ENCODE measurements at regions not wholly inside any gene's neighbourhood (a gene's known extent, or its start where the extent isn't known, plus 50 kb on each side); places are given as distances from the start of the nearest gene placed in this dataset.

- Histone ChIP-seq H3K9ac (no peak overlapping the region), H3K36me3 (replicated peaks in 1 of 2; ENCODE audit: control insufficient read depth in 1 of 2, insufficient read depth in 2 of 2, low read length in 1 of 2) (no peaks in the 10 kb centered on the region), H3K4me1 (ENCODE audit: control insufficient read depth in 1 of 2, insufficient read depth in 2 of 2, low read depth in 1 of 2, low read length in 1 of 2) (no peaks in the 10 kb centered on the region; a peak in 1 of 4 replicates), H3F3A (replicated peaks; ENCODE audit: insufficient read depth) (no peaks in the 10 kb centered on the region), H3K9me2 (no peaks in the 10 kb centered on the region), H3K9me3 (no peaks in the 10 kb centered on the region), H3K27me3 (ENCODE audit: insufficient read depth) (no peaks in the 10 kb centered on the region), H3K4me2 (no peak overlapping the region), H3K79me2 (ENCODE audit: insufficient read depth) (no peaks in the 10 kb centered on the region), H4K20me1 (ENCODE audit: insufficient read depth) (no peaks in the 10 kb centered on the region), H2AFZ (ENCODE audit: low read depth) (no peak overlapping the region), H3K27ac (ENCODE audit: low read depth in 2 of 2, low read length in 1 of 2) (no peak overlapping the region), H3K4me3 (ENCODE audit: low read depth in 2 of 2, low read length in 1 of 2) (no peak overlapping the region)
- WGBS (ENCODE audit: low lambda C conversion rate), result 54% methylated on average over 5 of the region's 5 CpGs
- TF ChIP-seq NFIC (IDR thresholded peaks at IDR 0.05; ENCODE audit: borderline replicate concordance), result no peak
- TF ChIP-seq, protein P1, sequence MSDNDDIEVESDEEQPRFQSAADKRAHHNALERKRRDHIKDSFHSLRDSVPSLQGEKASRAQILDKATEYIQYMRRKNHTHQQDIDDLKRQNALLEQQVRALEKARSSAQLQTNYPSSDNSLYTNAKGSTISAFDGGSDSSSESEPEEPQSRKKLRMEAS (IDR thresholded peaks at IDR 0.05; ENCODE audit: low read depth), result no peak
- no peak for TF ChIP-seq PBX3 (IDR thresholded peaks at IDR 0.05)
- TF ChIP-seq NRF1 (IDR thresholded peaks at IDR 0.05; ENCODE audit: low read depth, low read length), result no peak
- no peak for TF ChIP-seq JUND (IDR thresholded peaks at IDR 0.05)
- no peak for TF ChIP-seq EZH2phosphoT487 (IDR thresholded peaks at IDR 0.05; ENCODE audit: borderline replicate concordance, low read depth)
- TF ChIP-seq, protein P2, sequence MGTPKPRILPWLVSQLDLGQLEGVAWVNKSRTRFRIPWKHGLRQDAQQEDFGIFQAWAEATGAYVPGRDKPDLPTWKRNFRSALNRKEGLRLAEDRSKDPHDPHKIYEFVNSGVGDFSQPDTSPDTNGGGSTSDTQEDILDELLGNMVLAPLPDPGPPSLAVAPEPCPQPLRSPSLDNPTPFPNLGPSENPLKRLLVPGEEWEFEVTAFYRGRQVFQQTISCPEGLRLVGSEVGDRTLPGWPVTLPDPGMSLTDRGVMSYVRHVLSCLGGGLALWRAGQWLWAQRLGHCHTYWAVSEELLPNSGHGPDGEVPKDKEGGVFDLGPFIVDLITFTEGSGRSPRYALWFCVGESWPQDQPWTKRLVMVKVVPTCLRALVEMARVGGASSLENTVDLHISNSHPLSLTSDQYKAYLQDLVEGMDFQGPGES (IDR thresholded peaks at IDR 0.05; ENCODE audit: low read depth, low read length), result no peak
- TF ChIP-seq RAD21 (IDR thresholded peaks at IDR 0.05; ENCODE audit: low read length), result no peak
- TF ChIP-seq MEF2A (IDR thresholded peaks at IDR 0.05; ENCODE audit: borderline replicate concordance, low read depth), result no peak
- TF ChIP-seq ELF1 (IDR thresholded peaks at IDR 0.05), result no peak
- TF ChIP-seq TEAD4 (IDR thresholded peaks at IDR 0.05; ENCODE audit: borderline replicate concordance, insufficient read depth), result no peak
- TF ChIP-seq GABPA (IDR thresholded peaks at IDR 0.05; ENCODE audit: low read depth), result no peak
- no peak for TF ChIP-seq FOXJ3 (CRISPR knock-in tag; IDR thresholded peaks at IDR 0.05)
- no peak for TF ChIP-seq USF1 (IDR thresholded peaks at IDR 0.05; ENCODE audit: borderline replicate concordance, low read depth)
- ChIA-PET CTCF (interaction anchor here (1.2 to 1.6 kb wide), 3 partner anchors 10 to 53 kb away, joined by 3 to 4 read pairs (median 4); no protein-coding TSS in a partner anchor), POLR2A (no interaction called here)
- no peak for DNase-seq
Measured at GRCh38 chr3:181379278-181379677, 332.4 kb upstream of the SOX2 start.

- DNase-seq, result no peak
- Histone ChIP-seq H3K9ac (no peak overlapping the region), H3K79me2 (ENCODE audit: insufficient read depth) (no peaks in the 10 kb centered on the region), H3K9me2 (no peaks in the 10 kb centered on the region), H3K9me3 (no peaks in the 10 kb centered on the region), H3K4me2 (no peak overlapping the region), H3K27me3 (ENCODE audit: insufficient read depth) (no peaks in the 10 kb centered on the region), H3K27ac (ENCODE audit: low read depth in 2 of 2, low read length in 1 of 2) (no peak overlapping the region), H4K20me1 (ENCODE audit: insufficient read depth) (no peaks in the 10 kb centered on the region), H3F3A (replicated peaks; ENCODE audit: insufficient read depth) (no peaks in the 10 kb centered on the region), H2AFZ (ENCODE audit: low read depth) (no peak overlapping the region), H3K4me3 (ENCODE audit: low read depth in 2 of 2, low read length in 1 of 2) (no peak overlapping the region), H3K36me3 (replicated peaks in 1 of 2; ENCODE audit: control insufficient read depth in 1 of 2, insufficient read depth in 2 of 2, low read length in 1 of 2) (no peaks in the 10 kb centered on the region), H3K4me1 (ENCODE audit: control insufficient read depth in 1 of 2, insufficient read depth in 2 of 2, low read depth in 1 of 2, low read length in 1 of 2) (no peaks in the 10 kb centered on the region)
- no peak for TF ChIP-seq EZH2phosphoT487 (IDR thresholded peaks at IDR 0.05; ENCODE audit: borderline replicate concordance, low read depth)
- 42% methylated on average over 3 of the region's 3 CpGs for WGBS (ENCODE audit: low lambda C conversion rate)
- POLR2A ChIA-PET, result no interaction called here
- CTCF ChIA-PET, result interaction anchor here (1.7 kb wide), 1 partner anchor 10 kb away, joined by 4 read pairs; no protein-coding TSS in a partner anchor
Measured at GRCh38 chr3:181369637-181370036, 342.1 kb upstream of the SOX2 start.

Measured in SK-N-SH (cell line).